IMR-90 (cell line): ENCODE measurements at regions not wholly inside any gene's neighbourhood (a gene's known extent, or its start where the extent isn't known, plus 50 kb on each side); places are given as distances from the start of the nearest gene placed in this dataset.

ENCODE experiments used
- ATAC-seq: fragments of 200-7000 bp; cut with Tn5 transposase; 2 replicates; pipeline ENCODE4 v1.9.1; 2020; ENCODE audit warnings: low read depth, mild to moderate bottlenecking, moderate library complexity
- BruUV-seq: library from RNA; stranded (reverse); fragments of 400-500 nt; replicated peaks from 2 replicates; lab custom pipeline; 2021; lab: Mats Ljungman, UMichigan
- CTCF ChIA-PET: fragments of 300-600 bp; formaldehyde crosslinking; extraction: SDS; loops from one replicate; lab custom pipeline; 2021; ENCODE audit warnings: antibody characterized with exemption; lab: Yijun Ruan, JAX
- POLR2A ChIA-PET: fragments of 300-600 bp; sonication (Branson Sonifier 250); formaldehyde crosslinking; loops from one replicate; lab custom pipeline; 2022; ENCODE audit warnings: antibody characterized with exemption; ENCODE audit not compliant: unreplicated experiment; lab: Charles Lee
- DNase-seq: peaks from one replicate; pipeline ENCODE4 v3.0.0; 2013
- H2AFZ ChIP-seq: replicated peaks from 2 replicates; pipeline ENCODE3; 2013; ENCODE audit warnings: low read length, mild to moderate bottlenecking; ENCODE audit not compliant: poor library complexity
- H2AK5ac ChIP-seq: 2 replicates; pipeline ENCODE4 v1.6.1; 2013; ENCODE audit warnings: low read depth, low read length, inconsistent platforms
- H2AK9ac ChIP-seq: replicated peaks from 2 replicates; pipeline ENCODE3; 2013; ENCODE audit warnings: mild to moderate bottlenecking, low read depth, low read length, moderate library complexity; ENCODE audit not compliant: poor library complexity
- H2BK120ac ChIP-seq: 2 replicates; pipeline ENCODE4 v1.6.1; 2013; ENCODE audit warnings: low read depth, low read length, inconsistent platforms
- H2BK15ac ChIP-seq: 3 replicates; pipeline ENCODE4 v1.6.1; 2013; ENCODE audit warnings: low read depth, low read length, inconsistent platforms
- H2BK20ac ChIP-seq: 2 replicates; pipeline ENCODE4 v1.6.1; 2013; ENCODE audit warnings: low read depth, mild to moderate bottlenecking, inconsistent platforms, low read length, moderate library complexity
- H2BK5ac ChIP-seq: 2 replicates; pipeline ENCODE4 v1.6.1; 2013; ENCODE audit warnings: mild to moderate bottlenecking, low read depth, low read length, inconsistent platforms; ENCODE audit not compliant: poor library complexity, severe bottlenecking
- H3K14ac ChIP-seq: replicated peaks from 2 replicates; pipeline ENCODE4 v1.6.1; 2013; ENCODE audit warnings: low read depth, low read length, inconsistent platforms
- H3K18ac ChIP-seq: 2 replicates; pipeline ENCODE4 v1.6.1; 2013; ENCODE audit warnings: low read depth, low read length, control low read depth
- H3K23ac ChIP-seq: 2 replicates; pipeline ENCODE4 v1.6.1; 2013; ENCODE audit warnings: low read depth, low read length, inconsistent platforms
- H3K27ac ChIP-seq: 2 replicates; pipeline ENCODE4 v1.5.1; 2013; ENCODE audit warnings: mild to moderate bottlenecking, control low read depth, low read length; ENCODE audit not compliant: insufficient read depth
- H3K27me3 ChIP-seq: 2 replicates; pipeline ENCODE4 v1.6.1; 2013; ENCODE audit warnings: low read length; ENCODE audit not compliant: control insufficient read depth, insufficient read depth
- H3K36me3 ChIP-seq: 2 replicates; pipeline ENCODE4 v1.6.1; 2013; ENCODE audit warnings: low read length, mixed read lengths; ENCODE audit not compliant: control insufficient read depth, insufficient read depth
- H3K4ac ChIP-seq: 2 replicates; pipeline ENCODE4 v1.6.1; 2013; ENCODE audit warnings: low read depth, low read length, inconsistent platforms
- H3K4me1 ChIP-seq: 2 replicates; pipeline ENCODE4 v1.6.1; 2013; ENCODE audit warnings: low read length, mixed read lengths; ENCODE audit not compliant: control insufficient read depth, insufficient read depth
- H3K4me2 ChIP-seq: 2 replicates; pipeline ENCODE4 v1.6.1; 2013; ENCODE audit warnings: low read depth, mild to moderate bottlenecking, control low read depth, low read length, moderate library complexity
- H3K4me3 ChIP-seq: 2 replicates; pipeline ENCODE4 v1.5.1; 2013; ENCODE audit warnings: low read depth, mild to moderate bottlenecking, control low read depth, low read length, moderate library complexity; ENCODE audit not compliant: insufficient read depth
- H3K56ac ChIP-seq: 2 replicates; pipeline ENCODE4 v1.6.1; 2013; ENCODE audit warnings: low read length, inconsistent platforms; ENCODE audit not compliant: insufficient read depth; ENCODE audit errors: extremely low read depth
- H3K79me1 ChIP-seq, 2 experiments: 2 replicates each; pipeline ENCODE4 v1.6.1; 2013; ENCODE audit warnings: low read length in 2 of 2, inconsistent platforms in 1 of 2, low read depth in 1 of 2
- H3K9ac ChIP-seq: 2 replicates; pipeline ENCODE4 v1.6.1; 2013; ENCODE audit warnings: low read depth, low read length, control low read depth
- H3K9me1 ChIP-seq: 2 replicates; pipeline ENCODE4 v1.6.1; 2013; ENCODE audit warnings: low read length, inconsistent platforms; ENCODE audit not compliant: insufficient read depth
- H3K9me3 ChIP-seq: 2 replicates; pipeline ENCODE4 v1.6.1; 2013; ENCODE audit warnings: low read length; ENCODE audit not compliant: control insufficient read depth, insufficient read depth
- H4K20me1 ChIP-seq: 2 replicates; pipeline ENCODE4 v1.6.1; 2013; ENCODE audit warnings: low read length, inconsistent platforms; ENCODE audit not compliant: insufficient read depth
- H4K5ac ChIP-seq: 2 replicates; pipeline ENCODE4 v1.6.1; 2013; ENCODE audit warnings: mild to moderate bottlenecking, low read depth, low read length, control low read depth
- H4K8ac ChIP-seq, 2 experiments: 2 replicates each; pipeline ENCODE4 v1.6.1; 2013; ENCODE audit warnings: low read depth in 2 of 2, low read length in 2 of 2, control low read depth in 1 of 2, inconsistent platforms in 1 of 2
- H4K91ac ChIP-seq: 2 replicates; pipeline ENCODE4 v1.6.1; 2013; ENCODE audit warnings: low read depth, low read length, inconsistent platforms; ENCODE audit not compliant: insufficient read depth
- BHLHE40 ChIP-seq: fragments of 150-350 bp; IDR thresholded peaks from 2 replicates; pipeline ENCODE4 v1.6.1; 2016; ENCODE audit warnings: mild to moderate bottlenecking, low read depth, low read length
- CEBPB ChIP-seq: IDR thresholded peaks from 2 replicates; pipeline ENCODE4 v1.6.1; 2012; ENCODE audit warnings: low read depth, low read length, improper control_type of control experiment
- CHD1 ChIP-seq: IDR thresholded peaks from 2 replicates; pipeline ENCODE4 v1.6.1; 2012; ENCODE audit warnings: low read depth, low read length, improper control_type of control experiment
- FOS ChIP-seq: fragments of 150-350 bp; IDR thresholded peaks from 2 replicates; pipeline ENCODE4 v1.6.1; 2016; ENCODE audit warnings: low read depth, low read length
- MAFK ChIP-seq: IDR thresholded peaks from 2 replicates; pipeline ENCODE4 v1.6.1; 2012; ENCODE audit warnings: low read depth, low read length, improper control_type of control experiment
- MAZ ChIP-seq: IDR thresholded peaks from 2 replicates; pipeline ENCODE4 v1.6.1; 2012; ENCODE audit warnings: low read depth, mild to moderate bottlenecking, low read length, improper control_type of control experiment, moderate library complexity, borderline replicate concordance
- MXI1 ChIP-seq: IDR thresholded peaks from 2 replicates; pipeline ENCODE4 v1.6.1; 2012; ENCODE audit warnings: low read depth, mild to moderate bottlenecking, low read length, moderate library complexity, borderline replicate concordance
- NFE2L2 ChIP-seq: fragments of 150-350 bp; IDR thresholded peaks from 2 replicates; pipeline ENCODE4 v1.6.1; 2016; ENCODE audit warnings: low read depth, mild to moderate bottlenecking, low read length
- POLR2A ChIP-seq: IDR thresholded peaks from 2 replicates; pipeline ENCODE4 v1.6.1; 2012; ENCODE audit warnings: mild to moderate bottlenecking, low read depth, low read length
- RAD21 ChIP-seq: IDR thresholded peaks from 2 replicates; pipeline ENCODE4 v1.6.1; 2012; ENCODE audit warnings: low read length, improper control_type of control experiment
- RCOR1 ChIP-seq: IDR thresholded peaks from 2 replicates; pipeline ENCODE4 v1.6.1; 2012; ENCODE audit warnings: mild to moderate bottlenecking, low read length, improper control_type of control experiment; ENCODE audit not compliant: insufficient replicate concordance
- RFX5 ChIP-seq: IDR thresholded peaks from 2 replicates; pipeline ENCODE4 v1.8.0; 2012; ENCODE audit warnings: low read depth, mild to moderate bottlenecking, low read length, moderate library complexity
- WGBS, 2 experiments: methylation state at CpG; one replicate each; pipeline versions ENCODE4 v1.1.5 to v1.1.7; 2013; ENCODE audit warnings: missing lambda C conversion rate in 2 of 2; ENCODE audit not compliant: insufficient read length in 1 of 2; ENCODE audit errors: extremely low coverage in 2 of 2; 5-methylcytosine and 5-hydroxymethylcytosine counted together
- dilution Hi-C: fragments of 300-500 bp; cut with HindIII; formaldehyde crosslinking; loops from one replicate; pipeline ENCODE4 v1.14.3; 2018; ENCODE audit warnings: low sequenced_read_pairs; ENCODE audit not compliant: unreplicated experiment
- in situ Hi-C: fragments of 300-500 bp; cut with MboI; formaldehyde crosslinking; loops from 3 replicates; pipeline ENCODE4 v1.14.3; 2019; ENCODE audit warnings: low sequenced_read_pairs, inconsistent platforms, mixed read lengths
- intact Hi-C: fragments of 100-400 bp; cut with micrococcal nuclease; formaldehyde crosslinking; loops from 2 replicates; pipeline ENCODE4 v1.10.0; 2022
- TF ChIP-seq, protein P1 (sequence below): fragments of 150-350 bp; IDR thresholded peaks from 2 replicates; pipeline ENCODE4 v1.6.1; 2016; ENCODE audit warnings: low read depth, mild to moderate bottlenecking, low read length, moderate library complexity, borderline replicate concordance
- TF ChIP-seq, protein P2 (sequence below): conservative IDR thresholded peaks from 2 replicates; pipeline ENCODE4 v1.5.1; 2012; ENCODE audit warnings: mild to moderate bottlenecking, low read depth, low read length, improper control_type of control experiment

DNA sequence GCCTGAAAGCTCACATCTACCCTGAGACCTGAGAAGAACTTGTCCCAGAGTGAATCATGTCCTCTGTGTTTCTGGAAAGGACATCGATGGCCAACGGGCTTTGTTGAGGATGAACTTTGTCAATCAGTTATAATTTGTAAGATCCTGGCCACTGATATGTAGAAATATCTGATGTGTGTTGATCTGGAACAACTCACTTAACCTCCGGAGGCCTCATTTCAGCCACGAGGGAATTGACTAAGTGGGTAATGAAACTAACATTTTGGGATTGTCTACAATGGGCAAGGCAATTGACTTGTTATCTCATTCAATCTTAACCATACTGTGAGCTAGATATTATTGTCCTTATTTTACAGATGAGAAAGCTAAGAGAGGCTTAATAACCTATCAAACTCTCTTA, 468.1 kb upstream of the NRP1 start:
- Histone ChIP-seq H3K9me1 (no peaks in the 10 kb centered on the region), H2BK20ac (no peak overlapping the region; the same call in 1 of the 2 replicates), H3K79me1 (no peaks in the 10 kb centered on the region), H3K14ac (no peak overlapping the region), H2AFZ (no peak overlapping the region), H2BK120ac (no peak overlapping the region), H3K27ac (no peak overlapping the region), H3K36me3 (no peaks in the 10 kb centered on the region), H3K23ac (no peak overlapping the region), H3K9me3 (no peaks in the 10 kb centered on the region), H2BK5ac (no peak overlapping the region), H3K4me2 (no peak overlapping the region), H3K4ac (no peak overlapping the region), H2AK9ac (no peak overlapping the region), H3K9ac (no peak overlapping the region), H4K5ac (no peak overlapping the region), H3K4me1 (no peaks in the 10 kb centered on the region), H3K56ac (no peak overlapping the region), H3K27me3 (peaks cover 2% of the 10 kb centered on the region; the same call in 1 of the 2 replicates), H4K20me1 (no peaks in the 10 kb centered on the region), H4K91ac (no peak overlapping the region), H3K18ac (no peak overlapping the region), H2AK5ac (no peak overlapping the region), H4K8ac (no peak overlapping the region), H2BK15ac (no peak overlapping the region), H3K4me3 (no peak overlapping the region)
- in situ Hi-C loops (no loop called here), dilution Hi-C loops (no loop called here), intact Hi-C loops (loop anchor here (10.0 kb wide), 1 partner anchor 468 kb away; the partner anchor contains the start of gene NRP1)
- WGBS, 2 experiments: no CpG with 5 or more reads among the region's 4 CpGs
- BruUV-seq: no TSS peak
- TF ChIP-seq MAFK (no peak), CHD1 (no peak), RCOR1 (no peak), CEBPB (no peak), FOS (no peak), RAD21 (no peak), NFE2L2 (no peak), RFX5 (no peak), BHLHE40 (no peak), MXI1 (no peak), POLR2A (no peak), MAZ (no peak)
- TF ChIP-seq, protein P1, sequence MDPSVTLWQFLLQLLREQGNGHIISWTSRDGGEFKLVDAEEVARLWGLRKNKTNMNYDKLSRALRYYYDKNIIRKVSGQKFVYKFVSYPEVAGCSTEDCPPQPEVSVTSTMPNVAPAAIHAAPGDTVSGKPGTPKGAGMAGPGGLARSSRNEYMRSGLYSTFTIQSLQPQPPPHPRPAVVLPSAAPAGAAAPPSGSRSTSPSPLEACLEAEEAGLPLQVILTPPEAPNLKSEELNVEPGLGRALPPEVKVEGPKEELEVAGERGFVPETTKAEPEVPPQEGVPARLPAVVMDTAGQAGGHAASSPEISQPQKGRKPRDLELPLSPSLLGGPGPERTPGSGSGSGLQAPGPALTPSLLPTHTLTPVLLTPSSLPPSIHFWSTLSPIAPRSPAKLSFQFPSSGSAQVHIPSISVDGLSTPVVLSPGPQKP: no peak
- TF ChIP-seq, protein P2, sequence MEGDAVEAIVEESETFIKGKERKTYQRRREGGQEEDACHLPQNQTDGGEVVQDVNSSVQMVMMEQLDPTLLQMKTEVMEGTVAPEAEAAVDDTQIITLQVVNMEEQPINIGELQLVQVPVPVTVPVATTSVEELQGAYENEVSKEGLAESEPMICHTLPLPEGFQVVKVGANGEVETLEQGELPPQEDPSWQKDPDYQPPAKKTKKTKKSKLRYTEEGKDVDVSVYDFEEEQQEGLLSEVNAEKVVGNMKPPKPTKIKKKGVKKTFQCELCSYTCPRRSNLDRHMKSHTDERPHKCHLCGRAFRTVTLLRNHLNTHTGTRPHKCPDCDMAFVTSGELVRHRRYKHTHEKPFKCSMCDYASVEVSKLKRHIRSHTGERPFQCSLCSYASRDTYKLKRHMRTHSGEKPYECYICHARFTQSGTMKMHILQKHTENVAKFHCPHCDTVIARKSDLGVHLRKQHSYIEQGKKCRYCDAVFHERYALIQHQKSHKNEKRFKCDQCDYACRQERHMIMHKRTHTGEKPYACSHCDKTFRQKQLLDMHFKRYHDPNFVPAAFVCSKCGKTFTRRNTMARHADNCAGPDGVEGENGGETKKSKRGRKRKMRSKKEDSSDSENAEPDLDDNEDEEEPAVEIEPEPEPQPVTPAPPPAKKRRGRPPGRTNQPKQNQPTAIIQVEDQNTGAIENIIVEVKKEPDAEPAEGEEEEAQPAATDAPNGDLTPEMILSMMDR: no peak
- ATAC-seq (no peak), DNase-seq (no peak)
- POLR2A ChIA-PET: no interaction called here
- CTCF ChIA-PET: no interaction called here
